Spleen (tissue), 7 donors: ENCODE measurements at regions not wholly inside any gene's neighbourhood (a gene's known extent, or its start where the extent isn't known, plus 50 kb on each side); places are given as distances from the start of the nearest gene placed in this dataset.

Experiments used
- CTCF ChIP-seq, 11 experiments: fragments of 200-600 bp in 7 of 11; fragments of 450-650 bp in 4 of 11; sonication (generic) in 4 of 11; IDR thresholded peaks in 8 of 11; conservative IDR thresholded peaks in 3 of 11; 1 replicate in 7 of 11; 2 replicates in 4 of 11; pipeline versions ENCODE4 v1.4.0 to v1.8.0; 2016 to 2021; ENCODE audit warnings: antibody characterized with exemption in 11 of 11, inconsistent platforms in 4 of 11, mild to moderate bottlenecking in 1 of 11
- POLR2A ChIP-seq, 3 donors: fragments of 450-650 bp; IDR thresholded peaks; one replicate each; pipeline ENCODE4 v1.5.1; 2017; ENCODE audit warnings: antibody characterized with exemption in 3 of 3, mild to moderate bottlenecking in 1 of 3
- POLR2AphosphoS5 ChIP-seq, 3 donors: sonication (generic); formaldehyde crosslinking; IDR thresholded peaks; one replicate each; pipeline ENCODE4 v1.5.1; 2017; ENCODE audit warnings: antibody characterized with exemption in 3 of 3
- donor health status: DM: no; HTN: no; CAD: no; lungs with moderate emphysema.
- donor health status: DM: no; HTN: no; CAD: no.
- donor health status: DM: no; HTN: no; CAD: no.

- no peak for TF ChIP-seq POLR2A (IDR thresholded peaks at IDR 0.05)
- no peak for TF ChIP-seq CTCF (IDR thresholded peaks at IDR 0.05 in 8 of 11, conservative IDR thresholded peaks at IDR 0.05 in 3 of 11)
- TF ChIP-seq POLR2AphosphoS5 (IDR thresholded peaks at IDR 0.05) = no peak
Observed at GRCh38 chr7:25544254-25544653, 316.0 kb upstream of the NPVF start.
